HG03558 (cell line): ENCODE measurements at regions not wholly inside any gene's neighbourhood (a gene's known extent, or its start where the extent isn't known, plus 50 kb on each side); places are given as distances from the start of the nearest gene placed in this dataset.
"Not testable (repeated sequence)": the region's sequence is repeated elsewhere in the genome, so short reads cannot be mapped to it uniquely, and the experiment has no call there.

Experiments
- ATAC-seq: cut with Tn5 transposase; IDR thresholded peaks from one replicate; pipeline ENCODE4 v1.9.1; 2021; ENCODE audit warnings: moderate number of reproducible peaks; ENCODE audit not compliant: unreplicated experiment; ENCODE audit errors: extremely low read depth

GRCh38 chr3:75303741-75304140 lies 360.4 kb upstream of the FRG2C start:
- no peak for ATAC-seq

GRCh38 chr3:75305901-75306300 lies 358.2 kb upstream of the FRG2C start:
- no peak for ATAC-seq

DNA sequence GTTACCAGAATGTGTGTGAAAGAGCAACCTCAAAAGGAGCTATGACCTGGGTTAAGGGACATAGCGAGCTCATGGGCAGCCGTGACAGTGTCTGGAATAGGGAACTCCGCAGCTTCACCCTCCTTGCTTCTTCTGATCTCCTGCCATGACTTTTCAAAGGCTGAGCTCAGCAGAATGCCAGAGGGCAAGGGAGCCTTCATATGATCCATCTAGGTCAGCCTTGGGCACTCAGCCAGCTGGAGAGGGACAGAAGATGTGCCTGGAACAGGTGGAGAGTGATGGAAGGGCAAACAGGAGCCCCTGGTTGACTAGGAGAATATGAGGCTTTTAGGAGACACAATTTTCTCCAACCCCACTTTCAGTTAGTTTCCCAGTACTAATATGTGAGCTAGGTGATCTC lies 352.8 kb upstream of the FRG2C start:
- ATAC-seq = not testable (repeated sequence)

DNA sequence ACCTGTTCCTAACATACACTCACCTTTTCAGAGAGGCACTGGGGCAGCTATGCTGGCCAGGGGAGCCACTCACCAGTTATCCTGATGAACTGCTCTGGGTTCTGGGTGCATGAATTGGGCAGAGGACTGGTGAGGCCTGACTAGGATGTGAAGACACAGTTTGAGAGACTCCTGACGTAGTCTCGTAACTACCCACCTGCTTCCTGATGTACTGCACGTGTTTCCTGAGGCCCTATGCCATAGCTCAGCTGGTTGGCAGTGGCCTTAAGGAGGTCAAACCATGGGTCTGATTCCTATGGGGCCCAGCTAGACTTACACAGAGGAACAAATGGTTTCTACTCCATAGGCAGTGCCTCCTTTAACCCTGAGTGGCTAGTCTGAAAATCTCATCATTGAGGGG lies 351.7 kb upstream of the FRG2C start:
- ATAC-seq = not testable (repeated sequence)

- not testable (repeated sequence) for ATAC-seq
These were observed 344.4 kb upstream of the FRG2C start for GRCh38 chr3:75319776-75320175.

- ATAC-seq = no peak
These were observed 343.8 kb upstream of the FRG2C start for GRCh38 chr3:75320369-75320768.

DNA sequence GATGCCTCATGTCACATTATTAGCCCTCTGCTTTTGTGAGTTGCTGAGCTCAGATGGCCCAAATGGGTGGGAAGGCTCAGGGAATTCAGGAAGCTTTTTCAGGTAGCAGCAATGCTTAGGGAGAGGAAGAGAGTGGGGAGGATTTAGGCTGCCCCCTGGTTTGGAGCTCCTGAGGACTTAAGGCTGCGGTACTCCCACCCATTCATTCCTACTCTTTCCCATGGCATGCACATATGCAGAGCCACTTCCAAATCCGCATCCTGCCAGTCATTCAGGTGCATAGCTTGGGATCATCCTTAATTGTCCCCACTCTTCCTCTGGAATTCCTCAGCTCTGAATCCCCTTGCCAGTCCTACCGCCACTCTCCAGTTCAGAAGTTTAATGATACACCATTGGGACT lies 343.1 kb upstream of the FRG2C start:
- ATAC-seq = no peak

- not testable (repeated sequence) for ATAC-seq
These were observed 340.2 kb upstream of the FRG2C start for GRCh38 chr3:75323936-75324335.

- ATAC-seq = no peak
These were observed 338.4 kb upstream of the FRG2C start for GRCh38 chr3:75325716-75326115.

GRCh38 chr3:75327453-75327852 lies 336.7 kb upstream of the FRG2C start:
- no peak for ATAC-seq

GRCh38 chr3:75329476-75330097 lies 334.5 kb upstream of the FRG2C start:
- no peak for ATAC-seq

DNA sequence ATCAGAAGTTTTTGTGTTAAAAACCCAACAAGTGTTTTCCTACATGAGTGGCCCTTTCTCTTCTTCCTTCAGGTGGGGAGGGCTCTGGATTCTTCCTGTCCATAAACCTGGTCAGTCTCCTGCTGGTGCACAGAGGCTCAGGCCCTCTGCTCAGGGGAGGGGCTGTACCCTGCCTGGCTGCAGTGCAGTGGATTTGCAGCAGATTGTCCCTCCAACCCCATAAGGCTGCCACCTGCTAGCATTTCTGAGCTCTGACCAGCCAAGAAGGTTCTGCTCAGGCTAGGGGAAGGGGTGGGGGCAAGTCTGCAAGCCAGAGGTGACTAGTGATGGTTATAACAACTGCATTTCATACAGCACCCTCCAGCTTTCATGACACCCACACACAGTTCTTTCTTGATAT lies 333.7 kb upstream of the FRG2C start:
- ATAC-seq = not testable (repeated sequence)

DNA sequence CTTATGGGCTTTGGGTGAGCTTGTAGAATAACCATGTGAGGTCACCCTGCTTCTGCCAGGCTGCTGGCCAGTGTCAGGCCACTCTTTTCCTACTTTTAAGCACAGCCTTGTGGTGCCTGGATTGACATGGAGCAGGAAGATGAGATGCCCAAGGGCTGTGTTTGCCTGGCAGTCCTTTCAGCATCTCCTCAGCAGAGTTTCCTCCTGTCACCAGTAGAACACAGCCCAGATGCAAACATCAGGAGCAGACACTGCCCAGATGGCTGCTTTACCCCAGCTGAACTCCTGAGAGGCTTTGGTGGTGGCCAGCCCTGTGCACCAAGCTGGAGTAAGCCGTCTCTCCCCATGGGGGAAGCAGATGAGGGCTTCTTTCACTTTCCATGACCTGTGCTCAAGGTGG lies 332.0 kb upstream of the FRG2C start:
- not testable (repeated sequence) for ATAC-seq

DNA sequence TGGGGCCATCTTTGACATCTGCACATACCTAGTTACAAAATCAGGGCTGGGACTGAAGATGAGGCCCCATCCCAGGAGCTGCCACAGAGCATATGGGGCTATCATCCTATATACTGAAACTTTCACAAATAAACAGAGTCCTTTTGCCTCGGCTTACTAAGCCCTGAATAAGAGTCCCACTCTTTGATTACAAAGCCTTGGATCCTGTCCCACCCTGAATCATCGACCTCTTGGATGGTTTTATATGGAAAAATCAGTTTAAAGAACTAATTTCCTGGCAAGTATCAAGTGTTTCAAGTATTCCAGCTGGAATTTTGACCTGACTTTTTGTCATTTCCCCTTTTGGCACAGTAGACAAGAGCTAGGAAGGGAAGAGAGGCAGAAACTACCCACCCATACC lies 331.3 kb upstream of the FRG2C start:
- ATAC-seq = no peak

DNA sequence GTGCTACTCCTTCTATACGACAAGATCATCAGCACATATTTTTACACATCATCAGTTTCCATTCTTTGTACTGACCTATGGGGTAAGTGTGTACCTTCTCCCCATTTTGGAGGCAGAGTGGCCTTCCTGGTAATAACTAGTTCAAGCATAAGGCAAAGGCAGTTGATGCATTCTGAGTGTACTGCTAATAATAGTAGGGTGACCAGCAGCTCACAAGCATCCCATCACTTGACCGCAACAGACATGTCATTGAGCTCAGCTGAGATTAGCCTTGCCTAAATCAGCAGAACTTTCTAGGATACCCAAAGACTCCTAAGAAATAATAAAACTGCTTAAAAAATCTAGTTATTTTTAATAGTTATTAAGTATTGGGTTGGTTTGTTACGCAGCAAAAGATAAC lies 329.8 kb upstream of the FRG2C start:
- no peak for ATAC-seq

DNA sequence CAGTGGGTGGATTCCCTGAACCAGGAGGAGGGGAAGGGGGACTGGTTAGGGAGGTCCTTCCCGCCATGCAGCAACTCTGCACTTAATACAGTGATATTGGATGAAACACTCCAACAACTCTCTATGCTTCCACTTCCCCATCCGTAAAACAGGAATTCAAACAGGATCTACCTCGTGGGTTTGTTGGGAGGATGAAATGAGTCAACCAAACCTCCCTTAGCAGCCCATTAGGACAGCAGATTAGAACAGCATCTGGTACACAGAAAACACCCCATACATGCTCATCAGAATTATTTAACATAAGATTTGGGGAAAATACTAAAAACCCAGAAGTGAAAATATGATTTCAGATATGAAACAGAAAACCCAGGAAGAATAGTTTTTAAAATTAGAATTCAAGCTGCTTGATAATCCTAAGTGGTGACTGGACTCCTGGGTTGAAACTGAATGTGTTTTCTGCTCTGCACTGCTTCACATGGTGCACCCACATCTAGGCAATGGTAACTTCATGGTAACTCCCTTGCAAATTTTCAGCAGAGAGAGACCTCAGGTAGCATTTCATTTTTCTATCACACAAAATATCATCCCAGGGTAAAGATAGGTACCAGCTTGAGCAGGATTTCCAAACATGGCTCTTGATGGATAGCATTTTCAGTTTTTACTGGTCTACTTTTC lies 326.8 kb upstream of the FRG2C start:
- no peak for ATAC-seq

GRCh38 chr3:75338342-75338741 lies 325.8 kb upstream of the FRG2C start:
- no peak for ATAC-seq

- no peak for ATAC-seq
These were observed 322.6 kb upstream of the FRG2C start for GRCh38 chr3:75341324-75342067.

DNA sequence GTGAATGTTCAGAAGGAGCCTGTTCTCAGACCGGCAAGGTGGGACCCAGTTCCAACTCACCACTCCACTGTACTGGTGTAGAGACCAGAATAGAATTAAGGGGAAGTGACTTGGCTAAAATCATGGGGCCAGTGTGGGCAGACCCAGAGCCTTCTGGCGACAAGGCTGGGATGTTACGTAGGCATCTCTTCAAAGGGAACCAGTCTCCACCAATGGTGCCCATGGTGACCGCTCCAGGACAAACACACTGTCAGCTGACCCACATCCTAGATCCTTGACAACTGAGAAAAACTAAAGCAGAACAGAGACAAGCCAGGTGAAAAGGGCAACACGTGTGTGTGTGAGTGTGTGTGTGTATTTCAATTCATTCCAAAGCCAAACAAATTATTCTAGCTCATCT lies 321.7 kb upstream of the FRG2C start:
- ATAC-seq = no peak

DNA sequence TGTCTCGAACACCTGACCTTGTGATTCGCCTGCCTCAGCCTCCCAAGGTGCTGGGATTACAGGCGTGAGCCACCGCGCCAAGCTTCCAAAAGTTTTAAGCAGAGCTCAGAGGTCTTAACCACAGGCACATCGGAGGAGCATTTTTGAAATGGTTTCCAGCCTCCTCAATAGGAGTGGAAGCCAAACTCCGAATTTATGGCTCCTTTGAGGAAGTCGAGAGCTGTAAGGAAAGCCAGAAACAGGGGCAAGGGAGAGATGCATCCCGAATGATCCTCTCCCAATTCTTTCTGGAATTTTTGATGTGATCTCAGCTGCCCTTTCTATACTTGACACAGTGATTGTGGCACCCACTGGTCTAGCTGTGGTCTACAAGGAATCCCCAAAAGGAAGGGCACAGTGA lies 313.6 kb upstream of the FRG2C start:
- not testable (repeated sequence) for ATAC-seq

DNA sequence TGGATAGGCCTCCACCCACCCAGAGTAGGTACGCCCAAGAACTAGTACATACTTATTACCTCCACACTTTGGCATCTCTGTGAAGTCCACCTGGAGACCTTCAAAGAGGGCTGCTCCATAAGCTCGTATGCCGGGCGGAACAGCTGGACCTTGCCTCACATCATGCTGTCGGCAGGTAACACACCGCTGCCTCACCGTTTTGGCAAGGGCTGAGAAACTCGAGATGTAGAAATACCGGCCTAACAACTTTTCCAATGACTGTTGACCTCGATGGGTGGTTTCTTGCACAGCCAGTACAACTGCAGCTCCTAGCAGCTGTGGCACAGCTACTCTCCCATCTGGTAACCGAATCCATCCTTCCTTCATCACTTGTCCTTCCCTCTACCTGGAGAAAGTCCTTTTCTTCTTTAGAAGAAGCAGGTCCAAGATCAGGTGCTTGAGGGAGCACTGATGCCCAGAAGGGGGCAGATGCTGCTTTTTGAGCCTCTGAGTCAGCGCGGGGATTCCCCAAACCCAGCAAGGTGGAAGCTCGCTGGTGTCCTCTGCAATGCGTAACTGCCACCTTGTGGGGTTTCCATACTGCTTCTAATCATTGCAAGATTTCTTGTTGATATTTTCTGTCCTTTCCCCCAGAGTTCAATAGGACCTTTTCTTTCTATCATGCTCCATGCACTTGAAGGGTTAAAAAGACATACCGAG lies 301.9 kb upstream of the FRG2C start:
- not testable (repeated sequence) for ATAC-seq
